Activated T-cell treated with anti-CD3 and anti-CD28 coated beads, Interleukin-2, amount 50 U/mL, for 72 hours (primary cell): ENCODE measurements at regions not wholly inside any gene's neighbourhood (a gene's known extent, or its start where the extent isn't known, plus 50 kb on each side); places are given as distances from the start of the nearest gene placed in this dataset.
"Not testable (repeated sequence)": the region's sequence is repeated elsewhere in the genome, so short reads cannot be mapped to it uniquely, and the experiment has no call there.

Experiments used
- ATAC-seq, 2 donors: fragments of 150-1000 bp; cut with Tn5 transposase; replicated peaks in 1 of 2; 2 replicates each; pipeline ENCODE4 v1.10.0; 2021; ENCODE audit warnings: moderate library complexity in 2 of 2, mild to moderate bottlenecking in 1 of 2
- DNase-seq, 2 donors: peaks; one replicate each; pipeline ENCODE4 v3.0.0; 2021 to 2022; ENCODE audit warnings: mixed read lengths in 1 of 2
- H3K27ac Mint-ChIP-seq: one replicate; pipeline ENCODE4 v1.8.0; 2022; ENCODE audit warnings: mild to moderate bottlenecking, moderate library complexity, mixed read lengths
- H3K27me3 Mint-ChIP-seq: one replicate; pipeline ENCODE4 v1.8.0; 2022; ENCODE audit warnings: low read depth, mixed read lengths
- H3K36me3 Mint-ChIP-seq, 2 donors: one replicate each; pipeline ENCODE4 v1.8.0; 2022; ENCODE audit warnings: mixed read lengths in 2 of 2, mild to moderate bottlenecking in 1 of 2; ENCODE audit not compliant: insufficient read depth in 2 of 2
- H3K4me1 Mint-ChIP-seq: one replicate; pipeline ENCODE4 v1.8.0; 2022; ENCODE audit warnings: low read depth, mixed read lengths
- H3K4me3 Mint-ChIP-seq, 2 donors: one replicate each; pipeline ENCODE4 v1.8.0; 2022; ENCODE audit warnings: mild to moderate bottlenecking in 2 of 2, mixed read lengths in 2 of 2, moderate library complexity in 2 of 2
- H3K9me3 Mint-ChIP-seq, 2 donors: one replicate each; pipeline ENCODE4 v1.8.0; 2022; ENCODE audit warnings: mixed read lengths in 2 of 2

DNA sequence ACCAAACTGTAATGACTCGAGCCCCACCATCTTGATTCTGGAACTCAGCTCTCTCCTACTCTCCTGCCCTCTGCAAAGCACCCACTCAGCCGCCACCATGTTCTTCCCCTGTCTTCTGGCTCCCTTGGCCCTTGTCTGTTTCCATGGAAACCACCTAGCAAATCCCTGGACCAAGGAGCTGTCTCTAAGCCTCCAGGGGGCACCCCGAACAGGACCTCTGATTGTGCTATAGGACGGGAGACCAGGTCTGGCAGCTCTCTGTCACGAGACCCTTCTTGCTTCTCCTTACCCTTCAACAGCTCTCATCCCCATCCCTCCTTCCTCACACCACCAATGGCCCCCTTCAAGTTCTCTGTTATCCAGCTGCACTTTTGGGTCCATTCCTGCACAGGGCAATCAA is 277.7 kb upstream of the ZNF507 start:
- DNase-seq (no peak), ATAC-seq (no peak)
- Mint-ChIP-seq H3K4me3 (no peak overlapping the region), H3K9me3 (no peaks in the 10 kb centered on the region), H3K36me3 (no peaks in the 10 kb centered on the region), H3K4me1 (no peaks in the 10 kb centered on the region), H3K27me3 (no peaks in the 10 kb centered on the region), H3K27ac (no peak overlapping the region)

DNA sequence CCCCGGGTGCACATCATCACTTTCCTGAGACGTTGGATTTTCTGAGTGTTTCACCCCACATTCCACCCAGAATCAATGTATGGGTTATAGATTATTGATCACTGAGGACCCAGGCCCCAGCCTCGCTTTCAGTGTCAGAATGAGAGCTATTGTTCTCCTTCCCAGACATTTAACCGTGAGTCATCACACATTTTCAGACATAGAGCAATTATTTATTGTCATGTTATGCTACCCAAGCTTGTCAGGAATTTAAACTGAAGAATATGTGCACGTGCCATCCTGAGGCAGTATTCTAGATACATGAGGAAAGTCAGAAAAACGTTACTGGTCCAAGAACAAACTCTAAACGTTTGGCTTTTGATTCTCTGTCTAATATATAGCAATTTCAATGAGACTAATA is 276.6 kb upstream of the ZNF507 start:
- H3K27me3 Mint-ChIP-seq, result no peaks in the 10 kb centered on the region
- ATAC-seq (no peak), DNase-seq (no peak)
- no peak overlapping the region for H3K4me3 Mint-ChIP-seq
- no peaks in the 10 kb centered on the region for H3K9me3 Mint-ChIP-seq
- H3K36me3 Mint-ChIP-seq, result no peaks in the 10 kb centered on the region
- H3K4me1 Mint-ChIP-seq, result no peaks in the 10 kb centered on the region
- no peak overlapping the region for H3K27ac Mint-ChIP-seq

DNA sequence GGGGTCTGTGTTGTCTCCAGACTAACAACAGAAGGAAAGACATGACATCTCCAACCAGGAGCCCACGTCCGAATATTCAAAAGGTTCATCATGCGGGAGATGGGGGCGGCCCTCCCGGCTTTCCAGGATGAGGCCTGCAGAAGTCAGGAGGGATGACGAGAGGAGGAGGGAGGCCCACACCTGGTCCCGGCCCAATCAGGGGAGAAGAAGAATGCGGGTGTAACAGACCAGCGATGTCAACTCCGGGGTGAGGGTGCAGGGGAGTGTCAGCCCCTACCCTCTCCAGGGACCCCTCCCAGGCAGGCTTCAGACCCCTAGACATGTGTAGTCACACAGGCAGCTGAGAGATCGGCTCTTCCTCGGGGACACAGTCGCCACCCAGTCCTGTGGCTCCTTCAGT is 275.3 kb upstream of the ZNF507 start:
- DNase-seq, result no peak
- H3K27me3 Mint-ChIP-seq, result no peaks in the 10 kb centered on the region
- H3K27ac Mint-ChIP-seq, result no peak overlapping the region
- H3K9me3 Mint-ChIP-seq, result no peaks in the 10 kb centered on the region
- no peak for ATAC-seq
- H3K36me3 Mint-ChIP-seq, result no peaks in the 10 kb centered on the region
- H3K4me1 Mint-ChIP-seq, result no peaks in the 10 kb centered on the region
- H3K4me3 Mint-ChIP-seq, result no peak overlapping the region

DNA sequence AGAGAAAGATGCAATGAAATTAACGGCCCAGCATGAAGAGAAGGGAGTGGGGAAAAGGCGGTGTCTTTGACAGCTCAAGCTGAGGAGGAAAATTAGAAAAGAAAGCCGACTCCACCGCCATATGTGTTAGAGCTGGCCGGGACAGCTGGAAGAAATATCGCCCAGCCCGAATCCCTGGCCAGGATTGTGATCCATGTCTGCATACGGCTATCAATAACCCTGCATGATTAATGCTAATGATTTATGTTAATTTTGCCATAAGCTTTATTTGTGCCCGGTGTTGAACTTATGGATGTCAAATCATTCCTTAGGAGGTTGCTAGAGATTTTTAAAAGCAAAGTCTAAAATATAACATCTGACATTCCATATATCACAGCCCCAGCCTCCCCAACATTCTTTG is 263.4 kb upstream of the ZNF507 start:
- Mint-ChIP-seq H3K27me3 (peaks cover 10% of the 10 kb centered on the region), H3K4me3 (no peak overlapping the region), H3K36me3 (peaks cover 0 to 8% of the 10 kb centered on the region in 2 donors), H3K27ac (no peak overlapping the region), H3K4me1 (no peaks in the 10 kb centered on the region), H3K9me3 (peaks cover 4 to 6% of the 10 kb centered on the region in 2 donors)
- ATAC-seq (no peak), DNase-seq (no peak)

DNA sequence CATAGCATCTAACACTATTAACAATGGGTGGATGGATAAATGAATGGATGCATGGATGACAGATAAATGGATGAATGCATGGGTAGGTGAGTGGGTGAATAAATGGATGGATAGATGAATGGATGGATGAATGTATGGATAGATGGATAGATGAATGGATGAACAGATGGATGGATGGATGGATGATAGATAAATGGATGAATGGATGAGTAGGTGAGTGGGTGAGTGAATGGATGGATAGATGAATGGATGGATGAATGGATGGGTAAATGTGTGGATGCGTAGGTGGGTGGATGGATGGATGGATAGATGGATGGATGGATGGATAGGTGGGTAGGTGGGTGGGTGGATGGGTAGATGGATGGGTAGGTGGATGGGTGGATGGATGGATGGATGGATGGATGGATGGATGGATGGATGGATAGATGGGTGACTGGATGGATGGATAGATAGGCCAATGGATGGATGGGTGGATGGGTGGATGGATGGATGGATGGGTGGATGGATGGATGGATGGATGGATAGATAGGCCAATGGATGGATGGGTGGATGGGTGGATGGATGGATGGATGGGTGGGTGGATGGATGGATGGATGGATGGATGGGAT is 260.6 kb upstream of the ZNF507 start:
- H3K27me3 Mint-ChIP-seq, H3K4me1 Mint-ChIP-seq, H3K36me3 Mint-ChIP-seq, H3K27ac Mint-ChIP-seq, ATAC-seq, DNase-seq, H3K9me3 Mint-ChIP-seq, H3K4me3 Mint-ChIP-seq: not testable (repeated sequence)

DNA sequence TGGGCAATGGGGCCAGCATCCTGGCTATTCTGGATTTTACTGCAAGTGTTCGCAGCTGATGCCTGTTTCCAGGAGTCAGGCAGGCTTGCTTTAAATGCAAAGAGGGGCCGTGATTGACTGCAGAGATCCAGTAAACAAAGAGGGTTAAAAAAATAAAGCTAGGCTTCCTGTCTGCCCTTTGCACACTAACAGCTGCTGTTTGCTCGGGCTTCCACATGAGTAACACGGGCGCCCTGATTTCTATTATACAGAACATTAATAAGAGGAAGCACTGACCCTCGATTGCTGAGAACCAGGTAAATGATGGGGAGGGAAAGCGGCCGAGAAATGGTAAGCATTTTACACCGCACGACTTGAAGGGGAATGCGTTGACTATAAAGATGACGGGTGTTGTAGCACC is 254.2 kb upstream of the ZNF507 start:
- H3K27ac Mint-ChIP-seq, result no peak overlapping the region

DNA sequence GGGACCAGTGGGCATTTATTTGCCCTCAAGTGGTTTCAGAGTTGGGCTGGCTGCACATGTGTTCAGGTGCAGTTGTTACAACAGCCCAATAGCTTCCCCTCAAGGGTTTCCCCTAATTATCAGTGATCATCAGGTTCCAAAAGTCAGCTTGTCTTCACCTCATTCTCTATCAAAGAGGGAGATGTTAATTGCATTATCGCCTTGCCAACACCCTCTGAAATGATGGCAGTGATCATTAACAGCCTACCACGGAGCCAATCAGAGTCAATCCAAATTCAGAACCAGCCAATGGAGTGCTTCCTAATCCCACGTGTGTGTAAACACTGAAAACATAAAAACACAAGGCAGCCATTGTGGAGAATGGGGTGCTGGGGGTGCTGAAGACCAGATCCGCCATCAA is 248.4 kb upstream of the ZNF507 start:
- DNase-seq, result no peak

More for the DNA sequence above, 254.2 kb upstream of the ZNF507 start:
- Mint-ChIP-seq H3K4me3 (no peak overlapping the region), H3K27me3 (no peaks in the 10 kb centered on the region), H3K9me3 (peaks cover 1 to 4% of the 10 kb centered on the region in 2 donors), H3K4me1 (no peaks in the 10 kb centered on the region), H3K36me3 (peaks cover 0 to 1% of the 10 kb centered on the region in 2 donors)
- ATAC-seq (no peak), DNase-seq (no peak)

DNA sequence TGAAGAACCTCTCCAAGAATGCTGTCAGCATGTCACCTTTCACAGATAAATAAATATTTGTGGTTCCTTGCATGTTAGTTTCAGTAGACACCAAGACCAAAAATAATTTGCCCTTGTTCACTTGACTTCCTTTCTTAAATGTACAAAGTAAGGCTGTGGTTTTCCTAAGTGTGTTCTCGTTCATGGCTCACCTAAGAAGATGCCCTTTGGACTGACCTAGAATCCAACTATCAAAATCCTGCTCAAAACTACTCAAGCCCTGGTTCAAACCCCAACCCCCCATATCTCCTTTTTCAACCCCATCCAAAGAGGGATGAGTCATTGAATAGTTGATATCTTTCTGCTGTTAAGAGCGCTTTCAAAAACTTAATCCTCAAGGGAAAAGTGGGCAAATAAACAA is 247.8 kb upstream of the ZNF507 start:
- no peaks in the 10 kb centered on the region for H3K36me3 Mint-ChIP-seq
- H3K4me1 Mint-ChIP-seq, result no peaks in the 10 kb centered on the region
- H3K9me3 Mint-ChIP-seq, result peaks cover 0 to 2% of the 10 kb centered on the region in 2 donors
- H3K4me3 Mint-ChIP-seq, result no peak overlapping the region
- H3K27ac Mint-ChIP-seq, result no peak overlapping the region
- ATAC-seq (no peak), DNase-seq (no peak)
- peaks cover 7% of the 10 kb centered on the region for H3K27me3 Mint-ChIP-seq

More for the DNA sequence above, 248.4 kb upstream of the ZNF507 start:
- H3K36me3 Mint-ChIP-seq, result no peaks in the 10 kb centered on the region
- no peaks in the 10 kb centered on the region for H3K4me1 Mint-ChIP-seq
- H3K9me3 Mint-ChIP-seq, result peaks cover 0 to 2% of the 10 kb centered on the region in 2 donors
- no peak overlapping the region for H3K4me3 Mint-ChIP-seq
- no peak overlapping the region for H3K27ac Mint-ChIP-seq
- ATAC-seq, result no peak
- peaks cover 7% of the 10 kb centered on the region for H3K27me3 Mint-ChIP-seq

DNA sequence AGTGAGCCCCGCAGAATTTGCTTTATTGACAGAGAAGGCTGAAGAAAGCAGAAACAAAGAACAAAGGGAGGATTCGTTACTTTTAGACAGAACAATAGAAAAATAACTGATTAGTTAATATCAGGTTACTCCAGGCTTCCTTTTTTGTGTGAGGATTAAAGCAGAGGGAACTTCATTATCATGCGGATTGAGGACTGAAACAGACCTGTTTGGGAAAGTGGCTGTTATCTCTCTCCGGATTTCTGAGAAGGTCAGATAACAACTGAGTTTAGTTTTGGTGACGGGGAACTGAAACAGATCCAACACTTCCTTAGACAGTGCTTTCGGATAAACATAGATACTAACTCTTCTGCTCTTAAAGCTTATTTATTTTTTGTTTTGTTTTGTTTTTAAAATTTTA is 246.4 kb upstream of the ZNF507 start:
- Mint-ChIP-seq H3K9me3 (peaks cover 0 to 2% of the 10 kb centered on the region in 2 donors), H3K4me1 (no peaks in the 10 kb centered on the region), H3K36me3 (no peaks in the 10 kb centered on the region), H3K27ac (no peak overlapping the region), H3K27me3 (peaks cover 7% of the 10 kb centered on the region), H3K4me3 (no peak overlapping the region)
- DNase-seq (no peak), ATAC-seq (no peak)

DNA sequence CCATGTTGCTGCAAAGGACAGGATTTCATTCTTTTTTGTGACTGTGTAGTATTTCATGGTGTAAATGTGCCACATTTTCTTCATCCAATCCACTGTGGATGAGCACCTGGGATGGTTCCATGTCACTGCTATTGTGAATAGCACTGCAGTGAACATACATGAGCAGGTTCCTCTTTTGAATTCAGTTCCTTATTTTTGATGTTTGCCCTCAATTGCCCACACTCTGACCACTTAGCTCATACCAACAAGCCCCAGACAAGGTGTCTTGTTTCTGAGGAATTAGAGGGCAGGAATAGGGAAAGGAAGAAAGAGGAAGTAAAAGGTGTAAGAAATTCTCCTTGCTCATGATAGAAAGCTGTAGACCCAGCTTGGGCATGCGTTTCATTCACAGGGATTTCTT is 244.2 kb upstream of the ZNF507 start:
- ATAC-seq (no peak), DNase-seq (no peak)
- no peaks in the 10 kb centered on the region for H3K4me1 Mint-ChIP-seq
- H3K4me3 Mint-ChIP-seq, result no peak overlapping the region
- H3K36me3 Mint-ChIP-seq, result no peaks in the 10 kb centered on the region
- no peak overlapping the region for H3K27ac Mint-ChIP-seq
- peaks cover 7% of the 10 kb centered on the region for H3K27me3 Mint-ChIP-seq
- no peaks in the 10 kb centered on the region for H3K9me3 Mint-ChIP-seq

DNA sequence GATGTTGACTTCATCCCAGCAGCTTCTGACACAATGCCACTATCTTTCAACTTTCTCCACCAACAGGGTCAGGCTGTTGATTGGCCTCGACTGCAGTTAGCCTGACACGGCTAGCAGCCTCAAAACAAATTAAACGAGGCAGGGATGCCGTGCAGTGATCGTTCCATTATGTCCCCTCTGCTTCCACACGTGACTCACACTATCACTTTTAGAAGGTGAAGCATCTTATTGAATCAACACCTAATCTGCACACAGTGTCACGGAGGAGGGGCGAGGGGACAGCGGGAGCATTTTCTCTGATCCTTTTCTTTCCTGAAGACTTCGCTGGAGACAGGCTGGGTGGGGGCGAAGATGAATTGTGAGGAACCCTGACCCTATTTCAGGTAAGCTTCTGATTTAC is 241.9 kb upstream of the ZNF507 start:
- no peak overlapping the region for H3K27ac Mint-ChIP-seq
- no peaks in the 10 kb centered on the region for H3K9me3 Mint-ChIP-seq
- DNase-seq (no peak), ATAC-seq (no peak)
- H3K4me3 Mint-ChIP-seq, result no peak overlapping the region
- H3K27me3 Mint-ChIP-seq, result no peaks in the 10 kb centered on the region
- H3K4me1 Mint-ChIP-seq, result no peaks in the 10 kb centered on the region
- no peaks in the 10 kb centered on the region for H3K36me3 Mint-ChIP-seq

DNA sequence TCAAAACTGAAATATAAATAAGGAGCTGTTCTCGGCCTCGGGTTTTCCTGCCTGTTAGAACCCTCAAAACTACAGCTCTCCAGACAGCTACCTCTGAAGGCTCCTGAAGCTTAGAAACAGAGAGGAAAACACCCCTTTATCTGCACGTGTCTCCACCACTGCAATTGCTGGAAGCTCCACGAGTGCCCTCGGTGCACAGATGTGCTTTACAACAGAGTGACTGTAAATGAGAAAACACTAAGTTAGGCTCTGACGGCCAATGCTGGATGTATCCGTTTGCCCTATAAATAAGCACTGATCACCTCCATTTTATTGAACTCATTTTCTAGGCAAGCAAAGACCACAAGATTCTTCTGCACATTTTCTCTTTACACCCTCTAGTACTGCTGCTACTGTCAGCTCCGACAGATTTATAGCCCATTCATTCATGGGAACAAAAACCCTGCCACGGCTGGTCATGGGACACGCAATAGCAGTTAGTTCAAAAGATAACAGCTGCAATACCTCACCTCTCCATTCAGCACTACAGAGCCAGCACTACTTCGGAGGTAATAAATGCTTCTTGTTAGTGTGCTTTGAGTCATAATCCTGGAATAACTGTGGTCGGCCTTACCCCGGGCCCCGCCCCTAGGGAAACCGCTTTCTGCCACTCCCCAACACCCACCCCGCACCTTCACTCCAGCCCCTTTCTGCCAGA is 241.1 kb upstream of the ZNF507 start:
- DNase-seq (no peak), ATAC-seq (no peak)
- no peaks in the 10 kb centered on the region for H3K9me3 Mint-ChIP-seq
- H3K27ac Mint-ChIP-seq, result no peak overlapping the region
- no peak overlapping the region for H3K4me3 Mint-ChIP-seq
- H3K27me3 Mint-ChIP-seq, result no peaks in the 10 kb centered on the region
- H3K4me1 Mint-ChIP-seq, result no peaks in the 10 kb centered on the region
- no peaks in the 10 kb centered on the region for H3K36me3 Mint-ChIP-seq

DNA sequence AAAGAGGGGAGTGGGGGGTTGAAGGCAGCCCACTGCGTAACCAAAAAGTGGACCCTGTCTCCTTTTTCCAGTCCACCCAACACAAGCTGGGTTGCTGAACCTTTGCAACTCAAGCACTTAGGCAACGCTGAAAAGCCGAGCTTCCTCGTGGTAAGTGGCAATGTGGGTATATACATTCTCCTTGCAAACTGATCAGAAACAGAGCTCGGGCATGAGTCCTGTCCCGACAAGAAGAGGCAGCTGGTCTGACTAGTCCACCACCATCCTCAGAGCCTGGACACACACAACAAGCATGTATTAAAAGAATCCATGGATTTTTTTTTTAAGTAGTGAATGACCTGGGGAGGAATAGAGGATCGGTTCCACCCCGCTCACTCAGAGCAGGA is 240.6 kb upstream of the ZNF507 start:
- Mint-ChIP-seq H3K27me3 (no peaks in the 10 kb centered on the region), H3K4me1 (no peaks in the 10 kb centered on the region), H3K36me3 (no peaks in the 10 kb centered on the region), H3K9me3 (no peaks in the 10 kb centered on the region), H3K4me3 (no peak overlapping the region), H3K27ac (no peak overlapping the region)
- DNase-seq (no peak), ATAC-seq (no peak)
